ENCODE measurements at regions not wholly inside any gene's neighbourhood (a gene's known extent, or its start where the extent isn't known, plus 50 kb on each side); places are given as distances from the start of the nearest gene placed in this dataset.

GRCh38 chr10:62545160-62546066 lies 171.2 kb downstream of the ZNF365 start:
- no peak for TF ChIP-seq CTCF (IDR thresholded peaks at IDR 0.05)
- TF ChIP-seq POLR2AphosphoS5 (IDR thresholded peaks at IDR 0.05): no peak
- no peak for TF ChIP-seq POLR2A (IDR thresholded peaks at IDR 0.05)
- Histone ChIP-seq H3K4me3 (no peak overlapping the region), H3K27me3 (replicated peaks; ENCODE audit: insufficient read depth) (no peaks in the 10 kb centered on the region), H3K4me1 (replicated peaks) (no peaks in the 10 kb centered on the region), H3K9me3 (no peaks in the 10 kb centered on the region), H3K27ac (no peak overlapping the region), H3K36me3 (no peaks in the 10 kb centered on the region)
- WGBS: 85% methylated on average over 5 of the region's 5 CpGs
- no peak for DNase-seq (ENCODE audit: low spot score)
- intact Hi-C loops (cut with DNase I): no loop called here

- no peaks in the 10 kb centered on the region for H3K36me3 ChIP-seq
- DNase-seq (ENCODE audit: low spot score): no peak
- H3K27ac ChIP-seq: no peak overlapping the region
- no peak for TF ChIP-seq POLR2A (IDR thresholded peaks at IDR 0.05)
- TF ChIP-seq POLR2AphosphoS5 (IDR thresholded peaks at IDR 0.05): no peak
- no peak for TF ChIP-seq CTCF (IDR thresholded peaks at IDR 0.05)
- H3K4me1 ChIP-seq (replicated peaks): no peaks in the 10 kb centered on the region
- intact Hi-C loops (cut with DNase I): no loop called here
- 83% methylated on average over 3 of the region's 3 CpGs for WGBS
- H3K27me3 ChIP-seq (replicated peaks; ENCODE audit: insufficient read depth): no peaks in the 10 kb centered on the region
- H3K9me3 ChIP-seq: no peaks in the 10 kb centered on the region
- no peak overlapping the region for H3K4me3 ChIP-seq
Measured at GRCh38 chr10:62548686-62549085, 174.5 kb downstream of the ZNF365 start.

GRCh38 chr10:62550173-62550572 lies 176.0 kb downstream of the ZNF365 start:
- no peaks in the 10 kb centered on the region for H3K36me3 ChIP-seq
- TF ChIP-seq POLR2AphosphoS5 (IDR thresholded peaks at IDR 0.05) (no peak), POLR2A (IDR thresholded peaks at IDR 0.05) (no peak), CTCF (IDR thresholded peaks at IDR 0.05) (no peak)
- H3K4me1 ChIP-seq (replicated peaks): no peaks in the 10 kb centered on the region
- intact Hi-C loops (cut with DNase I): no loop called here
- no peak overlapping the region for H3K4me3 ChIP-seq
- WGBS: 63% methylated on average over 1 of the region's 1 CpG
- H3K9me3 ChIP-seq: no peaks in the 10 kb centered on the region
- no peaks in the 10 kb centered on the region for H3K27me3 ChIP-seq (replicated peaks; ENCODE audit: insufficient read depth)
- no peak for DNase-seq (ENCODE audit: low spot score)
- H3K27ac ChIP-seq: no peak overlapping the region

- Histone ChIP-seq H3K4me1 (replicated peaks) (no peaks in the 10 kb centered on the region), H3K27me3 (replicated peaks; ENCODE audit: insufficient read depth) (no peaks in the 10 kb centered on the region), H3K9me3 (no peaks in the 10 kb centered on the region), H3K27ac (no peak overlapping the region), H3K36me3 (no peaks in the 10 kb centered on the region), H3K4me3 (no peak overlapping the region)
- DNase-seq (ENCODE audit: low spot score): no peak
- no peak for TF ChIP-seq POLR2A (IDR thresholded peaks at IDR 0.05)
- no peak for TF ChIP-seq POLR2AphosphoS5 (IDR thresholded peaks at IDR 0.05)
- peak in 1 of 4 experiments; percentile 35 for TF ChIP-seq CTCF (IDR thresholded peaks at IDR 0.05)
- WGBS: 57% methylated on average over 7 of the region's 7 CpGs
- intact Hi-C loops (cut with DNase I): no loop called here
Measured at GRCh38 chr10:62554632-62555199, 180.5 kb downstream of the ZNF365 start.
